Thoracic aorta (tissue), 2 donors: ENCODE measurements at regions not wholly inside any gene's neighbourhood (a gene's known extent, or its start where the extent isn't known, plus 50 kb on each side); places are given as distances from the start of the nearest gene placed in this dataset.

Experiments
- ATAC-seq: fragments of 150-250 bp; one replicate; pipeline ENCODE4 v1.8.0; 2017; ENCODE audit warnings: low read depth; ENCODE audit not compliant: insufficient number of reproducible peaks, low FRiP score
- DNase-seq: peaks from one replicate; pipeline ENCODE4 v3.0.0-alpha.2; 2020; ENCODE audit warnings: low spot score
- H3K27ac ChIP-seq, 2 donors: fragments of 200-600 bp; sonication (generic); 1 replicate in 1 of 2; 2 replicates in 1 of 2; pipeline ENCODE4 v1.5.1; 2016; ENCODE audit warnings: mild to moderate bottlenecking in 2 of 2, moderate library complexity in 2 of 2
- H3K27me3 ChIP-seq: fragments of 200-600 bp; sonication (generic); replicated peaks from 2 replicates; pipeline ENCODE4 v1.6.0; 2016; ENCODE audit warnings: mild to moderate bottlenecking; ENCODE audit not compliant: insufficient read depth
- H3K36me3 ChIP-seq: fragments of 200-600 bp; sonication (generic); one replicate; pipeline ENCODE4 v1.5.1; 2016
- H3K4me1 ChIP-seq, 2 donors: fragments of 200-600 bp; sonication (generic); 1 replicate in 1 of 2; 2 replicates in 1 of 2; pipeline versions ENCODE4 v1.5.1 to v1.6.0; 2016; ENCODE audit warnings: low read depth in 2 of 2, mild to moderate bottlenecking in 1 of 2; ENCODE audit not compliant: control insufficient read depth in 1 of 2
- H3K4me3 ChIP-seq: fragments of 200-600 bp; sonication (generic); 2 replicates; pipeline ENCODE4 v1.5.1; 2016; ENCODE audit warnings: mild to moderate bottlenecking
- H3K9me3 ChIP-seq: fragments of 200-600 bp; sonication (generic); 2 replicates; pipeline ENCODE4 v1.5.1; 2016
- TF ChIP-seq, protein P1 (sequence below): fragments of 200-600 bp; sonication (generic); IDR thresholded peaks from one replicate; pipeline ENCODE4 v1.5.1; 2019; ENCODE audit warnings: antibody characterized with exemption

DNA sequence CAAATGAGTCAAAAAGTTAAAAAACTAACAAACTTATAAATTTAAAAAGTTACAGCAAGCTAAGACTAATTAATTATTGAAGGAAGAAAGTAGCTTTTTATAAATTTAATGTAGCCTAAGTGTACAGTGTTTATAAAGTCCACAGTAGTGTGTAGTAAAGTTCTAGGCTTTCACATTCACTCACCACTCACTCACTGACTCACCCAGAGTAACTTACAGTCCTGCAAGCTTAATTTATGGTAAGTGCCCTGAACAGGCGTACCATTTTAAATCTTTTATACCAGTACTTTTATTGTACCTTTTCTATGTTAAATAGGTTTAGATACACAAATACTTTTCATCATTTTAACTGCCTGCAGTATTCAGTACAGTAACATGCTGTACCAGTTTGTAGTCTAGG lies 80.0 kb upstream of the C9orf72 start:
- no peak overlapping the region for H3K27ac ChIP-seq
- no peaks in the 10 kb centered on the region for H3K36me3 ChIP-seq
- no peaks in the 10 kb centered on the region for H3K27me3 ChIP-seq
- TF ChIP-seq, protein P1, sequence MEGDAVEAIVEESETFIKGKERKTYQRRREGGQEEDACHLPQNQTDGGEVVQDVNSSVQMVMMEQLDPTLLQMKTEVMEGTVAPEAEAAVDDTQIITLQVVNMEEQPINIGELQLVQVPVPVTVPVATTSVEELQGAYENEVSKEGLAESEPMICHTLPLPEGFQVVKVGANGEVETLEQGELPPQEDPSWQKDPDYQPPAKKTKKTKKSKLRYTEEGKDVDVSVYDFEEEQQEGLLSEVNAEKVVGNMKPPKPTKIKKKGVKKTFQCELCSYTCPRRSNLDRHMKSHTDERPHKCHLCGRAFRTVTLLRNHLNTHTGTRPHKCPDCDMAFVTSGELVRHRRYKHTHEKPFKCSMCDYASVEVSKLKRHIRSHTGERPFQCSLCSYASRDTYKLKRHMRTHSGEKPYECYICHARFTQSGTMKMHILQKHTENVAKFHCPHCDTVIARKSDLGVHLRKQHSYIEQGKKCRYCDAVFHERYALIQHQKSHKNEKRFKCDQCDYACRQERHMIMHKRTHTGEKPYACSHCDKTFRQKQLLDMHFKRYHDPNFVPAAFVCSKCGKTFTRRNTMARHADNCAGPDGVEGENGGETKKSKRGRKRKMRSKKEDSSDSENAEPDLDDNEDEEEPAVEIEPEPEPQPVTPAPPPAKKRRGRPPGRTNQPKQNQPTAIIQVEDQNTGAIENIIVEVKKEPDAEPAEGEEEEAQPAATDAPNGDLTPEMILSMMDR: no peak
- H3K4me1 ChIP-seq: no peaks in the 10 kb centered on the region
- no peak overlapping the region for H3K4me3 ChIP-seq
- ATAC-seq (no peak), DNase-seq (no peak)
- H3K9me3 ChIP-seq: no peaks in the 10 kb centered on the region

DNA sequence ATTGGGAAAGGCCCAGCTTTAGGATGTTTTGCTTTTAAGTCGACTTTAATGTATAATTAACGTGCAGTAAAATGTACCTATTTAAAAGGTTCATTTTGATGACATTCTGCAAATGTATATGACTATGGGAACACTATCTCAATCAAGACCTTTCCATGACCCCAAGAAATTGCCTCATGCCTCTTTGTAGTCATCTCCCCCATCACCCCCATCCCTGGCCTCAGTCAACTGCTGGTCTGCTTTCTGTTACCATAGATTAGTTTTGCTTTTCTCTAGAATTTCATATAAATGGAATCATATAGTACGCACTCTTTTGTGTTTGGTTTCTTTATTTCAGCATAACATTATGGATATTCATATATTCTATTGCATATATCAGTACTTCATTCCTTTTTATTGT lies 80.7 kb upstream of the C9orf72 start:
- no peak overlapping the region for H3K27ac ChIP-seq
- no peaks in the 10 kb centered on the region for H3K9me3 ChIP-seq
- TF ChIP-seq, protein P1: no peak

DNA sequence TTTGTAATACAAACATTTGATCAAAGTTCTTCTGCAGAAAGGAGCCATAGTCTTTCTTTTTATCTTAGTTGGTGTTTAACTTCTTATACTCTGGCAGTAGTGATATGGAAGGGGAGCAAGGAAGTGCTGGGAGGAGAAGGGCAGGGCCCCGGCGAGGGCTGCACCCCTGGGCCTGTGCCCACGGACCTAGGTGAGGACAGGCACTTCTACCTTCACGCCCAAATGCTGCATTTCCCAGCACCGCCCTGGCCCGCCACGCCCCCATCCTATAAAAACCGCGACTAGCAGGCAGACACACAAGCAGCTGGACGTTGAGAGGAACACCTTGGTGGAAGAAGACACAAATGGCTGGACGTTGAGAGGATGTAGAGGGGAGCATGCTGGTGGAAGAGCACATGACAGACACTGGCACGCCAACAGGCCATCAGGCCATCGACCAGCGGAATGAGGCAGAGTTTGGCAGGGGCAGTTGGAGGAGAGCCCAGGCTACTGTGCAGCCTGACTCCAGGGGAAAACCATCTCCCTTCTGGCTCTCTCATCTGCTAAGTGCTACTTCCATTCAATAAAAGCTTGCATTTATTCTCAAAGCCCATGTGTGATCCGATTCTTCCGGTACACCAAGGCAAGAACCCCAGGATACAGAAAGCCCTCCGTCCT lies 81.5 kb upstream of the C9orf72 start:
- TF ChIP-seq, protein P1: no peak
- H3K36me3 ChIP-seq: no peaks in the 10 kb centered on the region
- ATAC-seq: no peak
- no peaks in the 10 kb centered on the region for H3K9me3 ChIP-seq
- H3K4me3 ChIP-seq: no peak overlapping the region
- DNase-seq: no peak
- no peak overlapping the region for H3K27ac ChIP-seq
- H3K27me3 ChIP-seq: no peaks in the 10 kb centered on the region
- H3K4me1 ChIP-seq: no peaks in the 10 kb centered on the region

More for the DNA sequence above, 80.7 kb upstream of the C9orf72 start:
- ATAC-seq: no peak
- H3K4me1 ChIP-seq: no peaks in the 10 kb centered on the region
- no peaks in the 10 kb centered on the region for H3K27me3 ChIP-seq
- no peak overlapping the region for H3K4me3 ChIP-seq
- no peaks in the 10 kb centered on the region for H3K36me3 ChIP-seq
- no peak for DNase-seq

DNA sequence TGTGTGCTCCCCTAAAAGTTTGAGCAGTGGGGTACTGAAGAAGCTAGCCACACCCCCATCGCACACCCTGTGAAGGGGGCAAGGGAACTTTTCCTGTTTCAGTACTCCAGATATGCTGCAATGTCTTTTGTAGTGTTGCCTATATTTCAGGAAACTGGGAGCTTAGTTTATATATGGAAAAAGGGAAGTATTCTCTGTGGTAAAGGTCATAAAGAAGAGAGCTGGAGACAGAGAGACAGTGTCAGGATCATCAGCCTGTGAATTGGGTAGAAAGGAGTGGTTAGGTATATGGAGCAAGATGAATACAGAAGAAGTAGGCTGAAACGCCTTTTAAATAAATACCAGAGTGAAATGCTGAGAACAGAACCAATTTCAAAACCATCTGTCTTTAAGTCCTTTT lies 82.2 kb upstream of the C9orf72 start:
- TF ChIP-seq, protein P1: no peak

DNA sequence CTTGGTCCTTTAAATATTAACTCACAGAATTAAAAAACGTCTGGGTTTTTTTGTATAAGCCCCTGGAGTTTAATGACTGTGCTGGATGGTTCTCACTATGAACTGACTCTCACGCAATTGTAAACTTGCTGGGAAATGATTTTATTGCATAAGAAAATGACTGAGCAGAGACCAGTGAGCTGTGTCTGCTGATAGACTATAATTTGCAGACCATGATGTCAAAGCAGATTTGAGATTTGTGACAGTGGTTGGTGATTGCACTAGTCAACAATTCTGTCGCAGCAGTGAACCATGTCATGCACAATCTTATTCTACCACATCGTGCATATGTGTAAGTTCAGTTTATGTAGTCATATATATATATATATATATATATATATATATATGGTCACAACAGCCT lies 85.7 kb upstream of the C9orf72 start:
- Histone ChIP-seq H3K27ac (no peak overlapping the region), H3K27me3 (no peaks in the 10 kb centered on the region), H3K36me3 (no peaks in the 10 kb centered on the region), H3K4me3 (no peak overlapping the region), H3K4me1 (no peaks in the 10 kb centered on the region), H3K9me3 (no peaks in the 10 kb centered on the region)
- no peak for ATAC-seq
- TF ChIP-seq, protein P1: no peak
- no peak for DNase-seq

More for the DNA sequence above, 82.2 kb upstream of the C9orf72 start:
- H3K27ac ChIP-seq: no peak overlapping the region
- no peaks in the 10 kb centered on the region for H3K4me1 ChIP-seq
- DNase-seq (no peak), ATAC-seq (no peak)
- H3K36me3 ChIP-seq: no peaks in the 10 kb centered on the region
- no peaks in the 10 kb centered on the region for H3K9me3 ChIP-seq
- no peaks in the 10 kb centered on the region for H3K27me3 ChIP-seq
- no peak overlapping the region for H3K4me3 ChIP-seq
